CD4-positive, alpha-beta T cell (primary cell): ENCODE measurements at regions not wholly inside any gene's neighbourhood (a gene's known extent, or its start where the extent isn't known, plus 50 kb on each side); places are given as distances from the start of the nearest gene placed in this dataset.

ENCODE experiments used
- ATAC-seq: fragments of 200-7000 bp; cut with Tn5 transposase; one replicate; pipeline ENCODE4 v1.10.0; 2022; ENCODE audit warnings: mild to moderate bottlenecking; ENCODE audit not compliant: poor library complexity
- CTCF ChIA-PET: fragments of 350-600 bp; sonication (Branson Sonifier 250); formaldehyde crosslinking; loops from one replicate; lab custom pipeline; 2021; ENCODE audit warnings: antibody characterized with exemption, inconsistent platforms; lab: Charles Lee
- POLR2A ChIA-PET: fragments of 350-600 bp; sonication (Branson Sonifier 250); formaldehyde crosslinking; loops from one replicate; lab custom pipeline; 2021; ENCODE audit warnings: antibody characterized with exemption, inconsistent platforms; lab: Charles Lee
- DNase-seq, 14 experiments: peaks; one replicate each; pipeline ENCODE4 v3.0.0-alpha.2; 2013 to 2020; ENCODE audit warnings: mixed read lengths in 2 of 14
- H3K27ac ChIP-seq, 2 donors: one replicate each; pipeline versions ENCODE4 v1.5.1 to v1.7.0; 2013; ENCODE audit warnings: low read length in 2 of 2, low read depth in 1 of 2, mild to moderate bottlenecking in 1 of 2
- H3K27me3 ChIP-seq, 2 experiments: 1 replicate in 1 of 2; 2 replicates in 1 of 2; pipeline versions ENCODE4 v1.6.1 to v1.7.0; 2013; ENCODE audit warnings: low read length in 2 of 2, control low read depth in 1 of 2, mild to moderate bottlenecking in 1 of 2, moderate library complexity in 1 of 2; ENCODE audit not compliant: insufficient read depth in 2 of 2, control insufficient read depth in 1 of 2
- H3K36me3 ChIP-seq: one replicate; pipeline ENCODE4 v1.6.1; 2013; ENCODE audit warnings: low read length, control low read depth; ENCODE audit not compliant: insufficient read depth
- H3K4me1 ChIP-seq: one replicate; pipeline ENCODE4 v1.6.1; 2013; ENCODE audit warnings: low read length, control low read depth; ENCODE audit not compliant: insufficient read depth
- H3K4me3 ChIP-seq: one replicate; pipeline ENCODE4 v1.5.1; 2013; ENCODE audit warnings: mild to moderate bottlenecking, low read length, moderate library complexity
- H3K9me3 ChIP-seq, 2 experiments: 1 replicate in 1 of 2; 2 replicates in 1 of 2; pipeline versions ENCODE4 v1.6.1 to v1.7.0; 2013; ENCODE audit warnings: low read length in 2 of 2, mild to moderate bottlenecking in 2 of 2, control low read depth in 1 of 2, moderate library complexity in 1 of 2; ENCODE audit not compliant: control insufficient read depth in 1 of 2, insufficient read depth in 1 of 2
- H3K27ac Mint-ChIP-seq: one replicate; pipeline ENCODE4 v1.8.0; 2020; ENCODE audit warnings: mixed read lengths
- H3K27me3 Mint-ChIP-seq: one replicate; pipeline ENCODE4 v1.8.0; 2021; ENCODE audit warnings: mixed read lengths
- H3K36me3 Mint-ChIP-seq: one replicate; pipeline ENCODE4 v1.8.0; 2021; ENCODE audit warnings: low read depth, mixed read lengths
- H3K4me1 Mint-ChIP-seq: one replicate; pipeline ENCODE4 v1.8.0; 2021; ENCODE audit warnings: low read depth, mixed read lengths
- H3K4me3 Mint-ChIP-seq: one replicate; pipeline ENCODE4 v1.8.0; 2020; ENCODE audit warnings: mild to moderate bottlenecking, mixed read lengths
- H3K9me3 Mint-ChIP-seq: one replicate; pipeline ENCODE4 v1.8.0; 2020; ENCODE audit warnings: mixed read lengths
- CTCF ChIP-seq: fragments of 200-600 bp; IDR thresholded peaks from one replicate; pipeline ENCODE4 v1.8.0; 2022; ENCODE audit warnings: antibody characterized with exemption, mild to moderate bottlenecking
- intact Hi-C, 2 experiments: fragments of 100-400 bp; cut with DNase I in 1 of 2; cut with micrococcal nuclease in 1 of 2; formaldehyde crosslinking; loops; one replicate each; pipeline versions ENCODE4 v1.15.1 to v1.9.0; 2023 to 2025; cut with DNase I, micrococcal nuclease

GRCh38 chr3:178967177-178967532, 104.5 kb downstream of the ZMAT3 start:
- H3K4me3 ChIP-seq = no peak overlapping the region
- ATAC-seq (no peak), DNase-seq (no peak)
- no peaks in the 10 kb centered on the region for H3K9me3 ChIP-seq
- H3K36me3 ChIP-seq = no peaks in the 10 kb centered on the region
- no peaks in the 10 kb centered on the region for H3K27me3 ChIP-seq
- no peak overlapping the region for H3K4me3 Mint-ChIP-seq
- H3K9me3 Mint-ChIP-seq = no peaks in the 10 kb centered on the region
- ChIA-PET POLR2A (no interaction called here), CTCF (interaction anchor here (1.3 kb wide), 1 partner anchor 19 kb away, joined by 3 read pairs; no protein-coding TSS in a partner anchor)
- TF ChIP-seq CTCF = no peak
- no peak overlapping the region for H3K27ac Mint-ChIP-seq
- H3K27ac ChIP-seq = no peak overlapping the region
- intact Hi-C loops = no loop called here
- H3K4me1 ChIP-seq = peaks cover 2% of the 10 kb centered on the region
- no peaks in the 10 kb centered on the region for H3K36me3 Mint-ChIP-seq
- peaks cover 17% of the 10 kb centered on the region for H3K4me1 Mint-ChIP-seq
- H3K27me3 Mint-ChIP-seq = peaks cover 3% of the 10 kb centered on the region

GRCh38 chr3:178966299-178967176, 105.1 kb downstream of the ZMAT3 start:
- no peak overlapping the region for H3K4me3 ChIP-seq
- no peak overlapping the region for H3K4me3 Mint-ChIP-seq
- H3K27me3 ChIP-seq = no peaks in the 10 kb centered on the region
- H3K9me3 Mint-ChIP-seq = no peaks in the 10 kb centered on the region
- no peak overlapping the region for H3K27ac ChIP-seq
- ATAC-seq = no peak
- no peaks in the 10 kb centered on the region for H3K36me3 ChIP-seq
- H3K4me1 Mint-ChIP-seq = peaks cover 17% of the 10 kb centered on the region
- intact Hi-C loops = no loop called here
- peak in 2 of 14 experiments; percentile 5 to 34 for DNase-seq
- no peaks in the 10 kb centered on the region for H3K9me3 ChIP-seq
- ChIA-PET POLR2A (no interaction called here), CTCF (interaction anchor here (1.3 kb wide), 1 partner anchor 18 kb away, joined by 3 read pairs; no protein-coding TSS in a partner anchor)
- H3K4me1 ChIP-seq = peaks cover 2% of the 10 kb centered on the region
- no peak for TF ChIP-seq CTCF
- peaks cover 3% of the 10 kb centered on the region for H3K27me3 Mint-ChIP-seq
- no peak overlapping the region for H3K27ac Mint-ChIP-seq
- peaks cover 4% of the 10 kb centered on the region for H3K36me3 Mint-ChIP-seq

GRCh38 chr3:178964551-178964950, 107.1 kb downstream of the ZMAT3 start:
- H3K27me3 Mint-ChIP-seq = peaks cover 3% of the 10 kb centered on the region
- no peak for ATAC-seq
- Histone ChIP-seq H3K4me3 (no peak overlapping the region), H3K4me1 (peaks cover 2% of the 10 kb centered on the region), H3K27me3 (no peaks in the 10 kb centered on the region), H3K9me3 (no peaks in the 10 kb centered on the region), H3K36me3 (no peaks in the 10 kb centered on the region), H3K27ac (no peak overlapping the region)
- POLR2A ChIA-PET = no interaction called here
- H3K9me3 Mint-ChIP-seq = peaks cover 2% of the 10 kb centered on the region
- intact Hi-C loops = no loop called here
- CTCF ChIA-PET = no interaction called here
- no peak for TF ChIP-seq CTCF
- H3K4me1 Mint-ChIP-seq = peaks cover 17% of the 10 kb centered on the region
- peaks cover 8% of the 10 kb centered on the region for H3K36me3 Mint-ChIP-seq
- no peak for DNase-seq
- no peak overlapping the region for H3K4me3 Mint-ChIP-seq
- H3K27ac Mint-ChIP-seq = no peak overlapping the region
